B cell (primary cell): ENCODE measurements at regions not wholly inside any gene's neighbourhood (a gene's known extent, or its start where the extent isn't known, plus 50 kb on each side); places are given as distances from the start of the nearest gene placed in this dataset.

Experiments
- CTCF ChIP-seq: fragments of 200-600 bp; IDR thresholded peaks from one replicate; pipeline ENCODE4 v1.8.0; 2022; ENCODE audit warnings: antibody characterized with exemption, mild to moderate bottlenecking
- EZH2 ChIP-seq: IDR thresholded peaks from 2 replicates; pipeline ENCODE4 v1.6.1; 2012; ENCODE audit warnings: borderline replicate concordance, low read depth, mild to moderate bottlenecking, moderate library complexity, low read length; ENCODE audit not compliant: insufficient read depth, poor library complexity, severe bottlenecking

- TF ChIP-seq CTCF, result no peak
- TF ChIP-seq EZH2, result no peak
Measured at GRCh38 chr6:76885861-76886301, 577.4 kb downstream of the HTR1B start.
